ENCODE measurements at regions not wholly inside any gene's neighbourhood (a gene's known extent, or its start where the extent isn't known, plus 50 kb on each side); places are given as distances from the start of the nearest gene placed in this dataset.

GRCh38 chr7:26048663-26049062 lies 103.3 kb upstream of the NFE2L3 start:
- DNase-seq (ENCODE audit: low read depth): no peak

GRCh38 chr7:26049081-26049480 lies 102.9 kb upstream of the NFE2L3 start:
- DNase-seq (ENCODE audit: low read depth): no peak

- no peak for DNase-seq (ENCODE audit: low read depth)
Measured at GRCh38 chr7:26051021-26051420, 101.0 kb upstream of the NFE2L3 start.

DNA sequence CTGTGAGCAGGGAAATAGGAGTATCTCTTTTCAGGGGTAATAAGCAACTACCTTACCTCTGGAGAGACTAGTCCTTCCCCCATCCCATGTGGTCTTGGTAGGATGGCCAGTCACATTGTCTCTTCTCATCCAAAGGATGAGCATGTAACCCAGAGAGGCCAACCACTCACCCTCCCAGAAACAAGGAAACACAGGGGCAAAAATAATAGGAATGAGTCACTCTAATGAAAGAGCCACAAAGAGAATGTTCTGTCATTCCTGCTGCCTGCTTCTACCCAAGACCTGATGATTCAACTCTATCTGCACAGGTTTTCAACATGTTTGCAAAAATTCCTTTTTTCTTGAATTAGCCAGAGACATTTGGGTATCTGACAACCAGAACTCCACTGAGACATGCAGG lies 99.3 kb upstream of the NFE2L3 start:
- DNase-seq (ENCODE audit: low read depth): no peak

DNA sequence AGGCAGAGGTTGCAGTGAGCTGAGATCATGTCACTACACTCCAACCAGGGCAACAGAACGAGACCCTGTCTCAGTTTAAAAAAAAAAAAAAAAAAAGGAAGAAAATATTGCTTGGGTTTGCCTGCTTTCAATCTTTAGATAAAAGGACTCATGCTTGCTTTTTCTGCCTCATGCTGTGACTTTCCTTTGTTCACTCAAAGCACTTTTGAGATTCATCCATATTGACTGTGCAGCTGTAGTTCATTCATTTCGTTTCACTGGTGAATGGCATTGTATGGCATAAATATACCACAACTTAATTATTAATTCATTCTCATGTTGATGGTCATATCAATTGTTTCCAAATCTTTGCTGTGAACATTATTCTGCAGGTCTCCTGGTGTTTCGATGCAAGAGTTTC lies 97.6 kb upstream of the NFE2L3 start:
- no peak for DNase-seq (ENCODE audit: low read depth)

DNA sequence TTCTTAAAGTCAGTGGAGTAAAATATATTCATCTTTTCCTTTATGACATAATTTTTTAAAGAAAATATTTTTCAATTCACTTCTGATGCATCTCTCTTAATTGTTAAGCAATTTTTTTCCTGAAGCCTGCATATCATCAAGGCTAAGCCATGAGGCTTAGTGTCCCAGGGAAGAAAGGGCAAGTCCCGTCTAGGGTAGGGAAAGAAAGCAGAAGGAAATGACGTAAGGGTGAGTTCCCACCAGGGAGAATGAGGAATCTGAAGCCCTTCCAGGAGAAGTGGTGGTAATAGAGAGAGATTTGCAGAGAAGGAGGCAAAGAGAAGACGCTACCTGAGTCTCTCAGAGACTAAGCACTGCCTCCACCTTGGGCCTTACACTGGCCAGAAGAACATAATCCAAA lies 96.8 kb upstream of the NFE2L3 start:
- no peak for DNase-seq (ENCODE audit: low read depth)

DNA sequence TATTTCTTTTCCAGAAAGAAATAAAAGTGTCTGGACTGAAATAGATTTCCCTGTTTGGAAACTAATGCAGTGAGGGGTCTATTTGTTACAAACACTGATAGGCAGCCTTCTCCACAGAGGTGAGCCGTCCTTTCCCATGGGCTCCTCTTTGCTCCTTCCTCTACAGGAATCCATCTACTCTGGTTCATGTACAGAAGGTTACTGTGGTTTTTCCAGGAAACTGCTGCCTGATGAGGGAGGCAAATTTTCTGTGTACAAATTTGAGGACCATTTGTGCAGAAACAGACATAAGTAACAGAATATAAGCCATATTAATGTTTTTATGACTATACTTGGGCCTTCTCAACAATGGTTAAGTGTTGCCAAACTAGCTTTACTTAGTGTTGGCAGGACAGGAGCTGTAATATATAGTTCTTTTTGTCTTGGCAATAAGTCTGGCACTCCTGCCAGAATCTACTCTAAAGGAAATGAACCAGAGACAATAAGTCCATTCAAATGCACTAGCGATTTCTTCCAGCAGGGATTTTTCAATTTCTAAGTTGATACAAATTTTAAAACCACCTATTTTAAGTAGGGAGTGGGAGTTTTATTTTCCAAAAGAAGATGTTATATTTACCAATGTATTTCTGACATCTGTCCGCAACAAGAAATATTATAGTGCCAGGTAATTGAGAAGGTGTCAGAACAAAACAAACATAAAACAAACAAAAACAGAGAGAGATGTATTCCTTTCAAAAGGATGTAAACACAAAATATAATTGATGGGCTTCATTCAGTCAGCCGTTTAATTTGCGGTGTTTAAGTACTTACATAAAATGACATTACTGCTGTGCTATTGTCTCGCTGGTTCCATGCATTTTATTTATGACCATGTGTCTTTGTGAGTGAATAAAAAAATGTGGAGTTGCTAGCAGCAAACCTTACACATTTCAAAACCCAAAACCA lies 91.0 kb upstream of the NFE2L3 start:
- no peak for DNase-seq (ENCODE audit: low read depth)

- DNase-seq (ENCODE audit: low read depth): peak; percentile 23
Measured at GRCh38 chr7:26061678-26062603, 90.1 kb upstream of the NFE2L3 start.

DNA sequence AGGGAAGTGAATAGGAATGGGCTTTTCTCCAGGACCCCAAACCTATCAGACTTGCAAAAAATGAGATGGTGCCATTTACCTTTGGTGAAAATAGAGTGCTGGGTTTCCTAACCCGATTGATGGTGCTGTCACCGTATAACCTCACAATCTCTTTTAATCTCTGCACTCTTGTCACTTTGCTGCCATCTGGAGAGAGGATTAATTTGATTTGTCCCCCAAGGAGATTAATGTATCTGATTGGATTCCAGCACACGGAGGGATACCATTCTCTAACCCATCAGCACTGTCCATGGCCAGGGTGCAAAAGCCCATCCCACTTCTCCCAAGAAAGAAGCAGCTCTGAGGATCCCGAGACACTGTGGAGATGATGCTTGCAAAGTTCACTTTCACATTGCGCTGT lies 86.3 kb upstream of the NFE2L3 start:
- no peak for DNase-seq (ENCODE audit: low read depth)

- no peak for DNase-seq (ENCODE audit: low read depth)
Measured at GRCh38 chr7:26066736-26067135, 85.3 kb upstream of the NFE2L3 start.

- no peak for DNase-seq (ENCODE audit: low read depth)
Measured at GRCh38 chr7:26070290-26070689, 81.7 kb upstream of the NFE2L3 start.

DNA sequence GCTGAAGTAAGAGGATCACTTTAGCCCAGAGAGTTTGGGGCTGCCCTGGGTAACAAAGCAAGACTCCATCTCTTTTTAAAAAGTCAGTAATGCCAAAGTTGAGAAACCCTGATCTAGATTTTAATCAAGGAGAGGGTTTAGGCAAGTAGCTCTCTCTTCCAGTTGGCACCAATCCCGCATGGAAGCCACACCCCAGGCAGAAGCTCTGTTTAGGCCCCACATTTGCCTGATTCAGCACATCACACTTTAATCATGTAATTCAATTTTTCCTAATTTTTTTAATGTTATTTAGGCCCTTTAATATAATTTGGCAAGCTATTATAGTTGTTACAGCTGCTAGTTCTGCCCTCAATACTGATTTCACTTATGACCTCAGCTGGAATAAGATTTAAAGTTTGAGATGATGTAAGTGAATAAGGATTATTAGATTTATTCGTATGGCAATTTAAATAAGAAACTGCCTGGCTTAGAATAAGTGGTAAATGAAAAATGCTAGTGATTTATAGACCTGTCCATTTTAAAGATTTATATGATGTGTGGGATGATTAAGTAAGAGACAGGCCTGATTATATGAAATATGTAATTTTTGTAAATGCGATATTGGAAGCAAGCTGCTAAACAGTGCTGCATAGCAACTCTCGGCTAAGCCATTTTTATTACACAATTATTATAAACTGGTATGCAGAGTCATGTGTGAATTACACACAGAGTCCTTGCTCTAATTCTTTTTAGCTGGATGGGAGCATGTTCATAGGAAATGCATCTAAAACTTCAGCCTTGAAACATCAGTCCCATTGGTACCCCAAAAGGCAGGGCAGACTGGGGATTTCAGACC lies 80.2 kb upstream of the NFE2L3 start:
- DNase-seq (ENCODE audit: low read depth): no peak

DNA sequence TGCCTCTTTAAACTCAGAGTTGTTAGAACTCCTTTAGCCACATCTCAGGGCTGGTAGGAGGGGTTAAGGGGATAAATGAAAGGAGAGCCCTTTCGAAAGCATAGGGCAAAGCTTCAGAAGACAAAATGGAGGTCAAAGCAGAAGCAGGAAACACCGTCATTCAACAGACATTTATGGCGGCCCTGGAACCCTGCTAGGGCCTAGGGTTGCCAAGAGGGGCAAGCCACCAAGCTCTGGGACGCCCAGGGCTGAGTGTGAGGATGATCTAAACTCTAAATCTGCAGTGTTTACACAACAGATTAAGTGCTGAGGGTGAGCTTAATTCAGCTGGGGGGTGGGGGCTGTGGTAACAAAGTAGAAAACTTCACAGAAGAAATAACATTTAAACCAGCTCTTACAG lies 79.0 kb upstream of the NFE2L3 start:
- DNase-seq (ENCODE audit: low read depth): no peak

GRCh38 chr7:26074919-26075318 lies 77.1 kb upstream of the NFE2L3 start:
- no peak for DNase-seq (ENCODE audit: low read depth)

DNA sequence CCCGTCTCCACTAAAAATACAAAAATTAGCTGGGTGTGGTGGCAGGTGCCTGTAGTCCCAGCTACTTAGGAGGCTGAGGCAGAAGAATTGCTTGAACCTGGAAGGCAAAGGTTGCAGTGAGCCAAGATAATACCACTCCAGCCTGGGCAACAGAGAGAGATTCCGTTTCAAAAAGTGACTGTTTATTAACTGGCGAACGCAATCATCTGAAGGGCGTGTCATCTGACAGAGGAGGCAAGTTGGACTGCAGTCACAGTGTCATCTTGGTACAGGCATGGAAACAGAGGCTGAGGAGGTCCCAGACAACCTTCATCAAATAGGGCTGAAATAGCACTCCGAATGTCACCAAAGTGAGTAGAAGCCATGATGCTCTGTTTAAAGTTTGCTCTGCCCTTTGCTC lies 75.3 kb upstream of the NFE2L3 start:
- DNase-seq (ENCODE audit: low read depth): no peak

GRCh38 chr7:26078437-26079336 lies 73.3 kb upstream of the NFE2L3 start:
- peak; percentile 42 for DNase-seq (ENCODE audit: low read depth)

DNA sequence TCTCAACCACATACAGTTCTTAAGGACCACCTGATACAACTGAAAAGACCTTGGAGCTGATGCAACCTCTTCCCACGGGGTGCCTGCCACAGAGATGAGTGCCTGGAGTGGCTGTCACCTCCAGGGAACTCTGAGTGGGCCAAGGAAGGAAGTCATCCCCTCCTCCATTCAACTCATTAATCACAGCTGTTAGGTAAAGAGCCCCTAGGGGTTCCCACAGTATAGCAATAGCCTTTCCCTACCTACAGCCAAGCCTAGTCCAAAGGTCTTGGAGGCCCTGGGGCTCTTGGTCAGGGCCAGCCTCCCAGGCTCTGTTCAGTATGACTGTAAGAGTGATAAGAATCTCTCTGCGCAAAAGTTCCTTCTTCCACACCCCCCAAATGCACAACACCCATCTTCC lies 70.4 kb upstream of the NFE2L3 start:
- DNase-seq (ENCODE audit: low read depth): no peak

- no peak for DNase-seq (ENCODE audit: low read depth)
Measured at GRCh38 chr7:26083113-26083512, 68.9 kb upstream of the NFE2L3 start.

DNA sequence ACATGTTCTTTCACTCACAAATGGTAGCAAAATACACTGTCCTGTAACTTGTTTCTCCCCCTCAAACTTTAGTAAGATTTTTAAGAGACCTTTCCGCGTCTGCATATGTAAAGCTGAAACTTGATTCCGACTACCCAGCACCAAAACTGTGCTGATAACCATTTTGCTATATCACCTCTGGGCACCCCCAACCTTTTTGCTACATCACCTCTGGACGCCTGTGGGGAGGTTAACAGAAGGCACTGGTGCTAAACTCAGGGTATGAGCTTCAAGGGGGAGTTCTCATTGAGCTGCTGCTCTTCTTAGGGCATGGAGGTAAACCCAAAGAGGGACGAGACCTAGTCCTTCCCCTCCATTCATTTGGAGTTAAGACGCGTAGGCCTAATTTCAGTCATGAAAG lies 67.6 kb upstream of the NFE2L3 start:
- no peak for DNase-seq (ENCODE audit: low read depth)

DNA sequence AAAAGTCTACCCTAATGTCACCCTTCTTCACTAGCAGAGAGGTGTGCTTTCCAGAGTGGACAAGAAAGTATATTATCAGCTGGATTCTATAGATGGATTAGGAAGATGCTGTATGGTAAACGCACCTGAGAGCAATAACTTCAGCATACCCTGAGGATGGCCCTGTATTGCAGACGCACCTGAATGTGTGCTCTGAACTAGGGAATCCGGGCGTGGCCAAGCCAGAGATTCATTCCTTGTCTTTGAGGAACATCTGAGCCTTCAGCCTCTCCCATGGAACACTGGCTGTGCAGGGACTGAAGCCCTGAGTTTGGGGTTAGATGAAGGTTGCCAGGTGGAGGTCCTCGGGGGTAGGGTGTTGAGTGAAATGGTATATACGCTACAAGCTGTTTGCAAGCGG lies 66.2 kb upstream of the NFE2L3 start:
- no peak for DNase-seq (ENCODE audit: low read depth)
